Osteocyte (in vitro differentiated cells): ENCODE measurements at regions not wholly inside any gene's neighbourhood (a gene's known extent, or its start where the extent isn't known, plus 50 kb on each side); places are given as distances from the start of the nearest gene placed in this dataset.

Experiments
- DNase-seq: peaks from one replicate; pipeline ENCODE4 v3.0.0; 2021; ENCODE audit warnings: mixed read lengths; ENCODE audit not compliant: unreplicated experiment; ENCODE audit errors: extremely low spot score
- H3K27ac Mint-ChIP-seq: one replicate; pipeline ENCODE4 v1.8.0; 2021; ENCODE audit warnings: mild to moderate bottlenecking, mixed read lengths; ENCODE audit not compliant: unreplicated experiment
- H3K27me3 Mint-ChIP-seq: one replicate; pipeline ENCODE4 v1.8.0; 2021; ENCODE audit warnings: mixed read lengths; ENCODE audit not compliant: unreplicated experiment
- H3K36me3 Mint-ChIP-seq: one replicate; pipeline ENCODE4 v1.8.0; 2021; ENCODE audit warnings: mixed read lengths; ENCODE audit not compliant: unreplicated experiment
- H3K4me1 Mint-ChIP-seq: one replicate; pipeline ENCODE4 v1.8.0; 2021; ENCODE audit warnings: mixed read lengths; ENCODE audit not compliant: unreplicated experiment
- H3K4me3 Mint-ChIP-seq: one replicate; pipeline ENCODE4 v1.8.0; 2021; ENCODE audit warnings: mild to moderate bottlenecking, moderate library complexity, mixed read lengths; ENCODE audit not compliant: unreplicated experiment
- H3K9me3 Mint-ChIP-seq: one replicate; pipeline ENCODE4 v1.8.0; 2021; ENCODE audit warnings: mixed read lengths; ENCODE audit not compliant: unreplicated experiment
- CTCF ChIP-seq: fragments of 200-600 bp; sonication (generic); IDR thresholded peaks from 2 replicates; pipeline ENCODE4 v1.5.0; 2021; ENCODE audit warnings: antibody characterized with exemption, mild to moderate bottlenecking, moderate library complexity

GRCh38 chr1:55575571-55576279, 360.6 kb upstream of the USP24 start:
- no peak overlapping the region for H3K27ac Mint-ChIP-seq
- H3K27me3 Mint-ChIP-seq, result no peaks in the 10 kb centered on the region
- DNase-seq, result no peak

GRCh38 chr1:55574691-55575225, 359.6 kb upstream of the USP24 start:
- DNase-seq, result no peak
- Mint-ChIP-seq H3K9me3 (no peaks in the 10 kb centered on the region), H3K27ac (no peak overlapping the region), H3K27me3 (no peaks in the 10 kb centered on the region), H3K4me1 (peaks cover 32% of the 10 kb centered on the region), H3K4me3 (no peak overlapping the region), H3K36me3 (no peaks in the 10 kb centered on the region)
- no peak for TF ChIP-seq CTCF

More at GRCh38 chr1:55575571-55576279, 360.6 kb upstream of the USP24 start:
- no peak for TF ChIP-seq CTCF
- H3K9me3 Mint-ChIP-seq, result no peaks in the 10 kb centered on the region
- no peaks in the 10 kb centered on the region for H3K36me3 Mint-ChIP-seq
- H3K4me1 Mint-ChIP-seq, result peaks cover 34% of the 10 kb centered on the region
- H3K4me3 Mint-ChIP-seq, result no peak overlapping the region

DNA sequence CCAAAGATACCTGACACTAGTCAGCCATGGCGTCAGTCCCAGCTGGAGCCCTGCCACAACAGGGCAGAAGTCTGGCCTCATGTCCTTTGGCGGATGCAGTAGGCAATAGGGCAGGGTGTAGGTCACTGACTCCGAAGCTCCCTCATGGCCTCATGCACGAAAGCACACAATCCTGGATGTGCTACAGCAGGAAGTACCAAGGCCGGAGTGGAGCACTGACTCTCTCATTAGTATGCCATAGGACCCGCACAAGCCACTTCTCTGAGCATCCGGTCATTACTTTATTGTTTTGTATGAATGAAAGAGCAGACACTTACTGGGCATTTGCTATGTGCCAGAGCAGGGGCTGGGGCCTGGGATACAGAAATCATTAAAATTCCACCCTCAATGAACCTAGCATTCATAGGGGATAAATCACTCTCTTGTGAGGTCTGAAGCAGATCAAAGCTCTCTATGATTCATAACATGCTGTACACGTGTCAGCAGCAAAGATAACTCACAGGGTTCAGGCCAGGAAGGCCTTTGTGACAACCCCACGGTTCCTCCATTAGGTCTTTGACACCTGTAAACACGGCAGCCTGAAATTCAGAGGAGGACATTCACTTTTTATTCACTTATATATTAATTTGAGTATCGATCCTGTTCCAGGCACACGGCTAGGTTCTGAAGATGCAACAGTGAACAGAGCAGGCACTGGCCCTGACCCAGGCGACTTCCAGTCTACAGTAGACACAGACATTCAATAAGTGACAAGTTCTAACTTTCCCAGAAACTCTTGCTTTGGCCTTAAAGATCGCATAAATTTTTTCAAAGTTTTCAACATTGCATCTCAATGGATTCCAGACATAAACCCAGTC, 357.9 kb upstream of the USP24 start:
- no peak overlapping the region for H3K4me3 Mint-ChIP-seq
- H3K4me1 Mint-ChIP-seq, result peaks cover 29% of the 10 kb centered on the region
- no peak for TF ChIP-seq CTCF
- no peaks in the 10 kb centered on the region for H3K27me3 Mint-ChIP-seq
- peaks cover 6% of the 10 kb centered on the region for H3K9me3 Mint-ChIP-seq
- no peak for DNase-seq
- no peak overlapping the region for H3K27ac Mint-ChIP-seq
- peaks cover 2% of the 10 kb centered on the region for H3K36me3 Mint-ChIP-seq

DNA sequence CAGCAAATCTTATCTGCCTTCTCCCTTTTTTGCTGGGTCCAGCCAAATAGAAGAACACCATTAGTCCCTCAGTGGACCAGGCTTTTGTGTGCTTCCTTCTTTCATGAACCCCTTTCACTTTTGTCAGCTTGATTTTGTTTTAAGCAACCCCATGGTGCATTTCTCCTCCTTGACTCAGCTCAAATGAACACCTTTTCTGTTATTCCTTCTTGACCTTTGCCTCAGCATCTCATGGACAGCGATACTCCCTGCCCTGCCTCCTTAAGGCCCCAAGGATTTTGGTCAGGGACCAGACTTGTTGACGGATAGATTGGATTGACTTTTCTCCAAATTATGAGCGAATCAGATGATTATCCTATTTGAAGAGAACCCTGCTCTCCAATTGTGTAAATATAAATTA, 356.6 kb upstream of the USP24 start:
- Mint-ChIP-seq H3K36me3 (peaks cover 2% of the 10 kb centered on the region), H3K9me3 (peaks cover 6% of the 10 kb centered on the region), H3K27ac (peak overlapping the region; percentile 31), H3K4me1 (peaks cover 29% of the 10 kb centered on the region), H3K4me3 (no peak overlapping the region), H3K27me3 (no peaks in the 10 kb centered on the region)
- TF ChIP-seq CTCF, result no peak
- no peak for DNase-seq

GRCh38 chr1:55569417-55569816, 354.3 kb upstream of the USP24 start:
- H3K27ac Mint-ChIP-seq, result no peak overlapping the region
- peaks cover 5% of the 10 kb centered on the region for H3K36me3 Mint-ChIP-seq
- H3K4me3 Mint-ChIP-seq, result no peak overlapping the region
- no peak for TF ChIP-seq CTCF
- H3K4me1 Mint-ChIP-seq, result peaks cover 29% of the 10 kb centered on the region
- DNase-seq, result no peak
- H3K9me3 Mint-ChIP-seq, result peaks cover 14% of the 10 kb centered on the region
- H3K27me3 Mint-ChIP-seq, result no peaks in the 10 kb centered on the region
